ENCODE measurements at regions not wholly inside any gene's neighbourhood (a gene's known extent, or its start where the extent isn't known, plus 50 kb on each side); places are given as distances from the start of the nearest gene placed in this dataset.

DNA sequence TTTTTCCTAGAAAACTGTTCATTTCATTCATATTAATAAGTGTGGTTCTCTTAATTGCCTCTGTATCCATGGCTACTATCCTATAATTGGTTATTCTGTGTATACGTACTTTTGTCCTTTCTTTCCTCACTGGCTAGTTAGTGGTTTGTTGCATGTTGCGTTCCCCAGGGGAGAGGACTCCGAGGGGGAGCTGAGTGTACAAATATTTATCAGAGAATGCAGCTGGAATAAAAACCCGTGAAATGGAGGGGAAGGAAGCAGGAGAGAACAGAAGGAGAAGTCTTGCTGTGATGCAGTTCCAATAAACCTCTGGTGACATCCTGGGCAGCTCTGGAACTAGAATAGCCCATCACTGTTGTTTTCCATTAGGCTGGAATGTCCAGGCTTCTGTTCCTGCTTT, 117.1 kb upstream of the RGS6 start:
- H4K20me1 ChIP-seq (ENCODE audit: insufficient read depth, low read length, poor library complexity, severe bottlenecking): no peaks in the 10 kb centered on the region
- H3K9me2 ChIP-seq (replicated peaks; ENCODE audit: low read depth, low read length): no peaks in the 10 kb centered on the region
- H3K4me3 ChIP-seq (ENCODE audit: low read length, poor library complexity, severe bottlenecking): no peak overlapping the region
- H2AFZ ChIP-seq (ENCODE audit: low read length): no peak overlapping the region
- no peaks in the 10 kb centered on the region for H3K9me3 ChIP-seq (ENCODE audit: insufficient read depth, low read depth, low read length)
- H3K4me2 ChIP-seq (ENCODE audit: low read depth, low read length, poor library complexity, severe bottlenecking): no peak overlapping the region
- no peaks in the 10 kb centered on the region for H3K79me2 ChIP-seq (ENCODE audit: insufficient read depth, low read length)
- no peaks in the 10 kb centered on the region for H3K4me1 ChIP-seq (ENCODE audit: insufficient read depth, low read length, poor library complexity, severe bottlenecking)
- H3F3A ChIP-seq (ENCODE audit: low read depth): no peaks in the 10 kb centered on the region
- no peaks in the 10 kb centered on the region for H3K27me3 ChIP-seq (ENCODE audit: insufficient read depth, low read length, poor library complexity, severe bottlenecking)
- no peaks in the 10 kb centered on the region for H3K36me3 ChIP-seq (ENCODE audit: insufficient read depth, low read length)
- no peak overlapping the region for H3K9ac ChIP-seq (ENCODE audit: low read depth, low read length, poor library complexity, severe bottlenecking)
- TF ChIP-seq, protein P1, sequence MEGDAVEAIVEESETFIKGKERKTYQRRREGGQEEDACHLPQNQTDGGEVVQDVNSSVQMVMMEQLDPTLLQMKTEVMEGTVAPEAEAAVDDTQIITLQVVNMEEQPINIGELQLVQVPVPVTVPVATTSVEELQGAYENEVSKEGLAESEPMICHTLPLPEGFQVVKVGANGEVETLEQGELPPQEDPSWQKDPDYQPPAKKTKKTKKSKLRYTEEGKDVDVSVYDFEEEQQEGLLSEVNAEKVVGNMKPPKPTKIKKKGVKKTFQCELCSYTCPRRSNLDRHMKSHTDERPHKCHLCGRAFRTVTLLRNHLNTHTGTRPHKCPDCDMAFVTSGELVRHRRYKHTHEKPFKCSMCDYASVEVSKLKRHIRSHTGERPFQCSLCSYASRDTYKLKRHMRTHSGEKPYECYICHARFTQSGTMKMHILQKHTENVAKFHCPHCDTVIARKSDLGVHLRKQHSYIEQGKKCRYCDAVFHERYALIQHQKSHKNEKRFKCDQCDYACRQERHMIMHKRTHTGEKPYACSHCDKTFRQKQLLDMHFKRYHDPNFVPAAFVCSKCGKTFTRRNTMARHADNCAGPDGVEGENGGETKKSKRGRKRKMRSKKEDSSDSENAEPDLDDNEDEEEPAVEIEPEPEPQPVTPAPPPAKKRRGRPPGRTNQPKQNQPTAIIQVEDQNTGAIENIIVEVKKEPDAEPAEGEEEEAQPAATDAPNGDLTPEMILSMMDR (conservative IDR thresholded peaks at IDR 0.05; ENCODE audit: low read length): no peak
- no peak for TF ChIP-seq EZH2phosphoT487 (IDR thresholded peaks at IDR 0.05; ENCODE audit: borderline replicate concordance)

DNA sequence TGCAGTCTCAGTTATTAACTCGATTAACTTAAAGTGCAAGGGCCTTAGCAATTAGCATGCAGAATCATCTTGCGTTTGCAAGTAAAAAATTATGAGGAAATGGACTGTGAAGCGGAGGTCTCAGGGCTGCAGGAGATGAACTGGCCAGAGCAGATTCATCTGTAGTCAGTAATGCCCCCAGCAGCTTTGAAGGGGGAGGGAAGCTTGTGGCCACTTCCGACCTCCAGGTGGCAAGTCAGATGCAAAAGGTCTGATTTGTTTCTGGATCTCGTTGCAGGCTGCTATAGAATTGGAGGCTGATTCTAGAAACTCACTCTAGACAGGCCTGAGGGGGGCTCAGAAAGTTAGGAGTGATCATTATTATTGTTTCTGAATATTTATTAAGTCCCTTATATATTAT, 107.4 kb upstream of the RGS6 start:
- no peak for TF ChIP-seq EZH2phosphoT487 (IDR thresholded peaks at IDR 0.05; ENCODE audit: borderline replicate concordance)
- TF ChIP-seq, protein P1 (conservative IDR thresholded peaks at IDR 0.05; ENCODE audit: low read length): no peak
- Histone ChIP-seq H3K36me3 (ENCODE audit: insufficient read depth, low read length) (no peaks in the 10 kb centered on the region), H3K4me2 (ENCODE audit: low read depth, low read length, poor library complexity, severe bottlenecking) (no peak overlapping the region), H3K4me1 (ENCODE audit: insufficient read depth, low read length, poor library complexity, severe bottlenecking) (peaks cover 7% of the 10 kb centered on the region), H3K9me2 (replicated peaks; ENCODE audit: low read depth, low read length) (no peaks in the 10 kb centered on the region), H3K27me3 (ENCODE audit: insufficient read depth, low read length, poor library complexity, severe bottlenecking) (no peaks in the 10 kb centered on the region), H3K79me2 (ENCODE audit: insufficient read depth, low read length) (no peaks in the 10 kb centered on the region), H2AFZ (ENCODE audit: low read length) (no peak overlapping the region), H3K9ac (ENCODE audit: low read depth, low read length, poor library complexity, severe bottlenecking) (no peak overlapping the region), H3K4me3 (ENCODE audit: low read length, poor library complexity, severe bottlenecking) (no peak overlapping the region), H3K9me3 (ENCODE audit: insufficient read depth, low read depth, low read length) (no peaks in the 10 kb centered on the region), H4K20me1 (ENCODE audit: insufficient read depth, low read length, poor library complexity, severe bottlenecking) (no peaks in the 10 kb centered on the region), H3F3A (ENCODE audit: low read depth) (no peaks in the 10 kb centered on the region)

DNA sequence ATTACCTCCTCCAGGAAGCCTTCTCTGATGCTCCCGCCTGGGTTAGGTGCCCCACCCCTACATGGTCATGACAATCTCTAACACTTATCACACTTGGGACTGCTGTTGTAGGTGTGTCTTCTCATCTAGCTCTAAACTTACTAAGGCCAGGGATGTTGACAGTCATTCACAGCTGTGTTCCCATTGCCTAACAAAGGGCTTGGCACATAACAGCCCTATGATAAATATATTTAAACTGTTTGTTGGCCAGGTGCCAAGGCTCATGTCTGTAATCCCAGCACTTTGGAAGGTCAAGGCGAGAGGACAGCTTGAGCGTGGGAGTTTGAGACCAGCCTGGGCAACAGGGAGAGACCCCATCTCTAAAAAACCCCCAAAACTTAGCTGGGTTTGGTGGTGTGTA, 98.8 kb upstream of the RGS6 start:
- H3K36me3 ChIP-seq (ENCODE audit: insufficient read depth, low read length): no peaks in the 10 kb centered on the region
- H3K9me2 ChIP-seq (replicated peaks; ENCODE audit: low read depth, low read length): no peaks in the 10 kb centered on the region
- H3K4me1 ChIP-seq (ENCODE audit: insufficient read depth, low read length, poor library complexity, severe bottlenecking): no peaks in the 10 kb centered on the region
- no peak overlapping the region for H3K9ac ChIP-seq (ENCODE audit: low read depth, low read length, poor library complexity, severe bottlenecking)
- H4K20me1 ChIP-seq (ENCODE audit: insufficient read depth, low read length, poor library complexity, severe bottlenecking): no peaks in the 10 kb centered on the region
- H2AFZ ChIP-seq (ENCODE audit: low read length): no peak overlapping the region
- H3K4me2 ChIP-seq (ENCODE audit: low read depth, low read length, poor library complexity, severe bottlenecking): no peak overlapping the region
- TF ChIP-seq, protein P1 (conservative IDR thresholded peaks at IDR 0.05; ENCODE audit: low read length): no peak
- no peak for TF ChIP-seq EZH2phosphoT487 (IDR thresholded peaks at IDR 0.05; ENCODE audit: borderline replicate concordance)
- no peak overlapping the region for H3K4me3 ChIP-seq (ENCODE audit: low read length, poor library complexity, severe bottlenecking)
- no peaks in the 10 kb centered on the region for H3K79me2 ChIP-seq (ENCODE audit: insufficient read depth, low read length)
- no peaks in the 10 kb centered on the region for H3F3A ChIP-seq (ENCODE audit: low read depth)
- no peaks in the 10 kb centered on the region; the same call in 1 of the 2 replicates for H3K9me3 ChIP-seq (ENCODE audit: insufficient read depth, low read depth, low read length)
- H3K27me3 ChIP-seq (ENCODE audit: insufficient read depth, low read length, poor library complexity, severe bottlenecking): no peaks in the 10 kb centered on the region

Measured in Loucy (cell line).